ENCODE measurements at regions not wholly inside any gene's neighbourhood (a gene's known extent, or its start where the extent isn't known, plus 50 kb on each side); places are given as distances from the start of the nearest gene placed in this dataset.
"Not testable (repeated sequence)": the region's sequence is repeated elsewhere in the genome, so short reads cannot be mapped to it uniquely, and the experiment has no call there.

- no peak for DNase-seq (ENCODE audit: low spot score)
Observed at GRCh38 chr6:100322886-100323285, 141.8 kb downstream of the SIM1 start.

- DNase-seq (ENCODE audit: low spot score) = no peak
Observed at GRCh38 chr6:100320686-100321085, 144.0 kb downstream of the SIM1 start.

GRCh38 chr6:100317031-100317430 lies 147.7 kb downstream of the SIM1 start:
- DNase-seq (ENCODE audit: low spot score) = no peak

- no peak for DNase-seq (ENCODE audit: low spot score)
Observed at GRCh38 chr6:100314186-100314585, 150.5 kb downstream of the SIM1 start.

GRCh38 chr6:100311707-100312251 lies 152.9 kb downstream of the SIM1 start:
- no peak for DNase-seq (ENCODE audit: low spot score)

- DNase-seq (ENCODE audit: low spot score) = no peak
Observed at GRCh38 chr6:100309174-100309573, 155.5 kb downstream of the SIM1 start.

- no peak for DNase-seq (ENCODE audit: low spot score)
Observed at GRCh38 chr6:100307561-100307960, 157.2 kb downstream of the SIM1 start.

GRCh38 chr6:100305209-100305869 lies 159.4 kb downstream of the SIM1 start:
- DNase-seq (ENCODE audit: low spot score) = no peak

- no peak for DNase-seq (ENCODE audit: low spot score)
Observed at GRCh38 chr6:100304575-100304974, 160.1 kb downstream of the SIM1 start.

- no peak for DNase-seq (ENCODE audit: low spot score)
Observed at GRCh38 chr6:100301731-100302130, 163.0 kb downstream of the SIM1 start.

GRCh38 chr6:100300221-100300736 lies 164.4 kb downstream of the SIM1 start:
- DNase-seq (ENCODE audit: low spot score) = no peak

GRCh38 chr6:100296810-100297544 lies 167.7 kb downstream of the SIM1 start:
- peak; percentile 40 for DNase-seq (ENCODE audit: low spot score)

GRCh38 chr6:100295172-100295571 lies 169.5 kb downstream of the SIM1 start:
- not testable (repeated sequence) for DNase-seq (ENCODE audit: low spot score)

- DNase-seq (ENCODE audit: low spot score) = no peak
Observed at GRCh38 chr6:100289285-100289684, 175.4 kb downstream of the SIM1 start.

GRCh38 chr6:100288311-100288710 lies 176.4 kb downstream of the SIM1 start:
- DNase-seq (ENCODE audit: low spot score) = no peak

GRCh38 chr6:100283285-100283684 lies 181.4 kb downstream of the SIM1 start:
- no peak for DNase-seq (ENCODE audit: low spot score)

- no peak for DNase-seq (ENCODE audit: low spot score)
Observed at GRCh38 chr6:100281471-100281901, 183.2 kb downstream of the SIM1 start.

- DNase-seq (ENCODE audit: low spot score) = no peak
Observed at GRCh38 chr6:100276311-100277057, 188.2 kb downstream of the SIM1 start.

- DNase-seq (ENCODE audit: low spot score) = no peak
Observed at GRCh38 chr6:100274147-100274546, 190.6 kb downstream of the SIM1 start.

GRCh38 chr6:100271625-100272024 lies 193.1 kb downstream of the SIM1 start:
- no peak for DNase-seq (ENCODE audit: low spot score)

- no peak for DNase-seq (ENCODE audit: low spot score)
Observed at GRCh38 chr6:100271202-100271601, 193.5 kb downstream of the SIM1 start.

- DNase-seq (ENCODE audit: low spot score) = no peak
Observed at GRCh38 chr6:100269189-100269588, 195.5 kb downstream of the SIM1 start.

Data from activated CD4-positive, alpha-beta T cell treated with anti-CD3 and anti-CD28 coated beads, Interleukin-2, Interleukin-4, amounts not matched to agents 100 ng/mL and 50 ng/mL, durations not matched to agents 16 hours and 8 hours (primary cell).